ENCODE measurements at regions not wholly inside any gene's neighbourhood (a gene's known extent, or its start where the extent isn't known, plus 50 kb on each side); places are given as distances from the start of the nearest gene placed in this dataset.
"Not testable (repeated sequence)": the region's sequence is repeated elsewhere in the genome, so short reads cannot be mapped to it uniquely, and the experiment has no call there.

DNA sequence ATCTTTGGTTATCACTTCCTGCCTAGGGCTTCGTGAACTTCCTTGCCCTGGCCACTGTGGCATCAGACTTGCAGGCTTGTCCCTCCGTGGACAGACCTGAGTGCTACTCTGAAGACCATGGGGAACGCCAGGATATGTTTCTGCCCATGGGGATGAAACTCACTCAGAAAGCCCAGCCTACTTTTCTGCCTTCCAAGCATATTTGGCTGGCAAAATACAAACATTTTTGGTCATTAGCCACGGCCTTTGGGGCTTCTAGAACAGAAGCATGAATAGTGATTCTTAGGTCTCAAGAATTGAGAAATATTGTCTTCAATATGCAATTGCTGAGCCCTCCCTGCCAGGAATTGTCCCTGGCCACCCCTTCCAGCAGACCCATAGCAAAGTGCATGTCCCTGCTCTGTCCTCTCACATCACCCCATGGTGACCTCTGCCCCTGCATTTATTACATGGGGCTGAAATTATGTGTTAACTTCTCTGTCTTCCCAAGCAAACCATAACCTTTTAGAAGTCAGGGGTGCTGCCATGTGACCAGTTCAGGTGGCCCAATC is 152.4 kb downstream of the OSR1 start:
- in situ Hi-C loops (cut with HindIII; ENCODE audit: low sequenced_read_pairs): no loop called here

DNA sequence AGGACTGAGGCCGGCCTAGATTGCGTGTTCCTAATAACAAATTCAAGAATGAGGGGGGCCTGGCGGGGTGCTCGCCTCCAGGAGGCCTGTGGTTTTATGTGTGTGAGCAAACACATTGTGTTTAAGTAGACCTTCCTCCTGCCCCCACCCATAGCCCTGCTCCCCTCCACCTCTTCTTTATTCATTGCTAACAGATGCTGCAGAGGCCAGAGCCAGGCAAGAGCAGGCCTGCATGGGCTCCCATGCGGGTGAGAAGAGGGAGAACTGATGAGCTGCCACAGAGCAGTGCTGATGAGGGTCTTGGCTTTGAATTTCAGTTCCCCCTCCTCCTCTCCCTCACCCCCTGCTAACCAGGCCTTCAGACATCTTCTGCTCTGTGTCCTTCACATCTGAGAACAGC is 154.6 kb downstream of the OSR1 start:
- in situ Hi-C loops (cut with HindIII; ENCODE audit: low sequenced_read_pairs): no loop called here

DNA sequence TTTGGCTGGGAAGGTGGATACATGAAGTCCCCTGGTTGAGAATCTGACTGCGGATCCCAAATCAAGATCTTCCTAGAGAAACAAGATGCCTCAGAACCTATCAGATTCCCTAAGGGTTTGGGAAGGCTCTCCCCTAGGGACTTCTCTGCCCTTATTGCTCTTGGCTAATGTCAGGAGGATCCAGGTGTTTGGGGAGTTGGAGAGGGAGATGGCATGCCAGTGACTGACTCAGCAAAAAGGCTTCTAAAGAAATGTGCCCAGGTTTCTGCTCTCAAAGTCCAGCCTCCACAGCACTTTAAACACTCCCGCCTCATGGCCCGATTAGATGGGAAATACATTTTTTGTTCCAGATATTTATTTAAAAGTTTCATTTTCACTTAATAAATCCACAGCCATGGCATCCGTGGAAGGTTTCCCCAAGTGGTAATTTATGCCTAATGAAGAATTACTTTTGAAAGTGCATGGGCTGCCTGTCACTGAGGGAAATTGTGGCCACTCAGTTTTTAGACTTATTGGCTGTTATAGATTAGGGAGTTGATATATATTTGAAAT is 156.4 kb downstream of the OSR1 start:
- in situ Hi-C loops (cut with HindIII; ENCODE audit: low sequenced_read_pairs): no loop called here

DNA sequence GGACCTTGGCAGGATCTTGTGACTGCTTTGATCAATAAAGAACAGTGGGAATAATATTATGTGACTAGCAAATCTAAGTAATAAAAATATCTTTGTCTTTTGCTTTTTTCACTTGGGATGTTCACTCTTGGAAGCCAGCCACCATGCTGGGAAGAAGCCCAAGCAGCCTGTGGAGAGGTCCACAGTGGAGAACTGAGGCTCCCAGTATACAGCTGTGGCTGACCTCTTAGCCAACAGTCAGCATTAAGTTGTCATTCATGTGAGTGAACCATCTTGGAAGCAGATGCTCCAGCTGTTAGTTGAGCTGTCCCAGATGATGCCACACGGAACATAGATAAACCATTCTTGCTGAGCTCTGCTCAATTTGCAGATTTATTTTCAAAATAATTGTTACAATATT is 160.0 kb downstream of the OSR1 start:
- in situ Hi-C loops (cut with HindIII; ENCODE audit: low sequenced_read_pairs): no loop called here

DNA sequence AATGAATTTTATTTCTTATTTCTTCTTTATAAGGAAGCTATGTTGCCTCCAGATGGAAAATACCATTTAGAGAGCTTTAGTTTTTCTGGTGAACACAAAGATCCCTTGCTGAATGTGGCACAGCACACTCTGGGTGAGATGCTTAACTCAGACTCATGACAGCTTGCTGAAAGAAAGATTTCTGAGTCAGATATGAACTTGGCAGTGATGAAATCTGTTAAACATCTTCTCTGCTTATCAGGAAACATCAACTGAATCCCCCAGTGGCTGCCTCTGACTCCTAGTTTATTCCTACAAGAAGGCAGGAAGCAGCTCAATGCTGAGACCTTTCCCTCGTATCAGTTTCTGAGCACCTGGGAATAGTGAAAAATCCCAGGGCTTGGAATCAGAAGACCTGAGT is 162.8 kb downstream of the OSR1 start:
- in situ Hi-C loops (cut with HindIII; ENCODE audit: low sequenced_read_pairs): no loop called here

DNA sequence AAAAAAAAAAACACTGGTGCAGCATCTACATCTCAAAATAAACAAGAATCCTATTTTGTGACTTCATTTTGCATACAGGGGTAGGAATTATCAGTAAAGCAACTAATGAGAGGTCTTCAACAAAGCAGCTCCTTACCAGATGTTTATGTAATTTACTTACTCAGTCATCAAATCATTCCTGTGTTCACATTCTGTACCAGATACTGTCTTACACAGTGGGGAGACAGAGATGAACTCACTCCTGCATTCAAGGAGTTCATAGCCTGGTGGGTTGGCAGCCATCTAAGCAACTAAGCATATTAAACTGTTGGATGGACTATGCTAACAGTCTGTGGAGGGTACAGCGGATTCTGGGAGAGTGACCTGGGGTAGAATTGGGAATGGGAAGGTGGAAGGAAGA is 169.0 kb downstream of the OSR1 start:
- in situ Hi-C loops (cut with HindIII; ENCODE audit: low sequenced_read_pairs): no loop called here

DNA sequence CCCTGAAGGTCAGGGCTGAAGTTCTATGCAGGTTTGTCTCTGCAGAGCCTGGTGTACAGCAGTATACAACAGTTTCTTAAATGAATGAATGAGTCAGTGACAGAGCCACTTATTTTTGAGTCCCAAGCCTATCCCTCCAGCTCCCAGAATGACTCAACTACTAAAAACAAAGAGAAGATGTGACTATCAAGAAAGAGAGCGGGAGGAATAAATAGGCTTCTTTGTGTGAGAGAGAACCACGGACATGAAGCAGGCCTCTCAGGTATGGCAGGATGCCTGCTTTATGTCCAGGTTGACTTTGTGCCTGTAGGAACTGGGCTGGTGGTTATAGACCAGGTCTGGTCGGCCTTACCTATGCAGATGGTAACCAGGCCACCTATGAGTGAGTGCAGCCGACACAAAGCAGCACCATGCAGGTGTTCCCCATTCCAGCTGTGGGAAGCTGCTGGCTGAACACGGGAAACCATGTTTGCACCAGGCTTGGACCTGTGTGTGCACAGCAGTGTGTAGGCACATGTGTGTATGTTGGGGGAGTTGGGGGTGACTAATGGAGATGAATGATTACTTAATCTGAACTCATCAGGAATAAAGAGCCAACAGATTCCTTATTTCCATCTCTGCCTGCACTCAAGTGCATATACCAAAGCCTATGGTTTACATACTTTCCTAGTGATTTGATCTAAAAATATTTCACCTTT is 171.0 kb downstream of the OSR1 start:
- in situ Hi-C loops (cut with HindIII; ENCODE audit: low sequenced_read_pairs): no loop called here

DNA sequence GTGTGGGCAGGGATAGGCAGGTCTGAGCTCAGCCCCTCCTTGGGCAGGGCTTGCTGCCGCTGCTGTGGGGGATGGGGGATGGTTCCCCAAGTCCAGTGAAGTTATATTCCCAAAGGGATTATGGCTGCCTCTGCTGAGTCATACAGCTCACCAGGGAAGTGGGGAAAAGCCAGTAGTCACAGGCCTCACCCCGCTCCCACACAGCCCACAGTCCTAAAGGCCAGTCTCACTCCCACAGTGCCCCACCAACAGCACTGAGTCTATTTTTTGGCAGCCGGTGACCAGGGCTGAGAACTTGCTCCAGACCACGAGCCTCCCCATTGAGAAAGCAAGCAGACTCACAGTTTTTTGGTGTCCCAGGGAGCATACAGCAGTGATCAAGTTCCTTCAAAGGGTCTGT is 173.3 kb downstream of the OSR1 start:
- in situ Hi-C loops (cut with HindIII; ENCODE audit: low sequenced_read_pairs): no loop called here

DNA sequence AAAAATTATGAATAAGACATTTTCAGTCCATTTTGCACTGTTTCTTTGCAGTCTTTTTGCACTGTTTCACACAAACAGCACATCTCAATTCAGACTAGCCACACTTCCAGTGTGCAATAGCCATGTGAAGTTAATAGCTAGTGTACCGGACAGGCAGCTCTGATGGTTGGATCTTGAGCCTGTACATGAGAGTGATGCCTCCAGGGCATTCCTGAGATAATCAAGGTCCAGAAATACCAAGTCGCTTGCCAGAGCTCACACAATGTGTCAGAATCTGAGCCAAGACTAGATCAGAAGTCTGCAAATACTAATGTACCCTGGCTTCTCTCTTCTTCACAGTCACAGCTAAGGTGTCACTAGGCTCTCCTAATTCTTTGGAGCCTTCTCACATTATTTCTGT is 180.2 kb downstream of the OSR1 start:
- in situ Hi-C loops (cut with HindIII; ENCODE audit: low sequenced_read_pairs): no loop called here

DNA sequence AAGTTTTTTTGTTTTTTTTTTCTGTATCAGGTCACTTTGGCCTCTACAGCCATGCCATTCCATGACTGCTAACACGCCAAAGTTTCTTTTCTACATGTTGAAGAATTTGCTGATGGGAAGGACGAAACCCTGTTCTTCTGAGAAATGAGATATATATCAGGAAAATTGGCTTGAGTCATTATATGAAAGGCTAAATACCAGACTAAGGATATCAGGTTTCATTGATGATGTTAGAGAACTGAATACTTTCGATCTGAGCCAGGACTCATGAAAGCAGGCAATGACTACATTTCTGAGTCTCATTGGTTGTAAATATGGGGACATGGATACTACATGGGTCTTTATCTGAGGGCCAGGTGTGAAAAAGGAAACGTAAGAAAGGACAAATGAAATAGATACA is 181.4 kb downstream of the OSR1 start:
- in situ Hi-C loops (cut with HindIII; ENCODE audit: low sequenced_read_pairs): no loop called here

DNA sequence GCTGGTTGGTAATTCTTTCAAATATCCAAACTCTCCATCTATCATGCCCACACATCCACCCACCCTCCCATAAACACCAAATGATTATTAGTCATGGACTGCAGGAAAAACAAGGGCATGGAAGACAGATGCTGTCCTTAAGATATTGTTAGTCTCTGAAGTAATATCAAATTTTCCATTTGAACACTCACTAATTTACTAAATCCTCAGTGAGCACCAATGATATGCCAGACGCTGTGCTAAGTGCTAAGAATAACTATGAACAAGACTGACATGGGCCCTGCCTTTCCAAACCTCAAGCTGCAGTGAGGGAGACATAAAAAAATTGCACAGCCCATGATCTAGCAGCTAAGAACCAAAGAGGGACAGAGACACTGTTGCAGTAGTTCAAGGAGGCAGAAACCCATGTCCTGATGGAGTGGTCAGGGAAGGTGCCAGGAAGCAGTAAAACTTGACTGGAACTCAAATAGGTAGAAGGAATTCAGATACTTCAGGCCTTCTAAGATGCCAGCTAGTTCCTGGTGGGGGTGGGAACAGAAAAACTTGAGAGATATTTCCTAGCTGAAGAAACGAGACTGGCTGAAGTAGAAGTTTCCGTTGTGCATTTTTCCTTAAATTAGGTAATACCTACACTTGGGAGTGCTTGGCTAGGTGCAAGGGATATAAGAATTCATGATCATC is 182.1 kb downstream of the OSR1 start:
- in situ Hi-C loops (cut with HindIII; ENCODE audit: low sequenced_read_pairs): no loop called here

DNA sequence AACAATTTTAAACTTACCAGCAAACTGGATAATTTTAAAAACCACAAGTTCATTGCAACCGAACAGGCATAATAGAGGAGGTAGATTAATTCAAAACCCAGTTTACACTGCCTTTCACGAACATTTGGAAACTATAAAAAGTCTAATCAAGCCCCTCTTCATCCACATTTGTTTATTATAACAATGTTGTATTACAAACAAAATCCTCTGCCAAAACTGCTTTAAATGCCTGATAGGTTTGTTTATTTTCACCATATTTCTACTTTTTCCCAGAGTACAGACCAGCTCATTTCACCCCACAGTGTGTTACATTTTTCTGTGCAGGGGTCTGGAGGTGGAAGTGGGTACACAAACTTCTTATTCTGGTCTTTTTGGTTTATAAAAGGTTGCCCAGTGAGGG is 184.2 kb downstream of the OSR1 start:
- in situ Hi-C loops (cut with HindIII; ENCODE audit: low sequenced_read_pairs): no loop called here

DNA sequence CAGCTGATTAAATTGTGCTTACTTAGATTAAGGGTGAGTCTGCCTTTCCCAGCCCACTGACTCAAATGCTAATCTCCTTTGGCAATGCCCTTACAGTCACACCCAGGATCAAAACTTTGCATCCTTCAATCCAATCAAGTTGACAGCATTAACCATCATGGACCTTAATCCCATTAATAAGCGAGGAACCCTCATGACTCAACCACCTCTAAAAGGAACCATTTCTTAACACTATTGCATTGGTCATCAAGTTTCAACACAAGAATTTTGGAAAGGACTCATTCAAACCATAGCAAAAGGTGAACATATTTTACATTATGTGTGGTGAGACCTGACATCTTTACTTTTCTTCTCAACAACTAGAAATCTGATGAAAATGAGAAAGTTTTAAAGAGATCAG is 187.0 kb downstream of the OSR1 start:
- in situ Hi-C loops (cut with HindIII; ENCODE audit: low sequenced_read_pairs): no loop called here

DNA sequence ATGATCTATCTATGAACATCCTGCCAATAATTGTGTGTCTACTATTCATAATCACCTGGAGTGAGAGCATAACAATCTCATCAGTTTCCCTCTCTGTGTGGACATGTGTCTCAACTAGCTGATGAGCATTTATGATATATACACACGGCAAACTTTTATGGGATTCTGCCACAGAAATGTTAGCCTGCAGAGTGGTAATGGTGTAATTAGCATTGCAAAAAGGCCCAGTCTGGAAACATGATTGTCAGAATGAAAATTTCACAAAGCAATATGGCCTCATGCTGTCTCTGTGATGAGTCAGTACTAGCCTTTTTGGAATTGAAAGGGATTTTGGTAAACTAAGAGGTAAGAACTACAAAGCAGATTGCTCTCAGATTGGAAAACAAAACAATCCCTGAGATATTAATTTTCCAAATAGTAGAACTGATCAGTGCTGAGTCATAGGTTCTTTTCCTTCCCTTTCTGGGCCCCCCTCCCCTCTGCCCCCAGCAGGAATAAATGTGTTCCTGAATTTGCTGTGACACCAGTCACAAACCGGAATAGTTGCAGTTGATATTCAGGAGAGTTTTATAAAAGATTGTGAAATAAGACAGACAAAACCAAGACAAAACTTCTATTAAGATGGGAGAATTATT is 189.2 kb downstream of the OSR1 start:
- in situ Hi-C loops (cut with HindIII; ENCODE audit: low sequenced_read_pairs): no loop called here

DNA sequence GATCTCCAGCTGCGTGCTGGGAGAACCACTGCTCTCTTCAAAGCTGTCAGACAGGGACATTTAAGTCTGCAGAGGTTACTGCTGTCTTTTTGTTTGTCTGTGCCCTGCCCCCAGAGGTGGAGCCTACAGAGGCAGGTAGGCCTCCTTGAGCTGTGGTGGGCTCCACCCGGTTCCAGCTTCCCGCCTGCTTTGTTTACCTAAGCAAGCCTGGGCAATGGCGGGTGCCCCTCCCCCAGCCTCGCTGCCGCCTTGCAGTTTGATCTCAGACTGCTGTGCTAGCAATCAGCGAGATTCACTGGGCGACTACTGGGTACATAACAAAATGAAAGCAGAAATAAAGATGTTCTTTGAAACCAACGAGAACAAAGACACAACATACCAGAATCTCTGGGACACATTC is 194.3 kb downstream of the OSR1 start:
- in situ Hi-C loops (cut with HindIII; ENCODE audit: low sequenced_read_pairs): not testable (repeated sequence)

DNA sequence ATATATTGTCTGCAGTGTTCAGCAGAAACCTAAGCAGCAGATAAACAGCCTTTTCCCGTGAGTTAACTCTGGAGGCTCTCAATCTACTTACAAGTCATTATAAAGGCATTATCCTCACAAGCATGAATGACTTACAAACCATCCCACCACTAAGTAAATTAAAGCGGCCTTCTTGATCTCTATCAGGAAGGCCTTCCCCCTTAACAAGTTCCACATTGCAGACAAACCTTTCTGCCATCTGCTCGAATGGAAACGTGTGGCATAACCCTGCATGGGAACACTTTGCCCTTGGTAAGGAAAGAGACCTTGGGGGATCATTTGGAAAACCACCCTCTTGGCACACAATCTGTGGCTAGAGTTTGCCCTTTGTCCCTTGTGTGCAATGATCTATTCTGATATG is 199.5 kb downstream of the OSR1 start:
- in situ Hi-C loops (cut with HindIII; ENCODE audit: low sequenced_read_pairs): no loop called here

DNA sequence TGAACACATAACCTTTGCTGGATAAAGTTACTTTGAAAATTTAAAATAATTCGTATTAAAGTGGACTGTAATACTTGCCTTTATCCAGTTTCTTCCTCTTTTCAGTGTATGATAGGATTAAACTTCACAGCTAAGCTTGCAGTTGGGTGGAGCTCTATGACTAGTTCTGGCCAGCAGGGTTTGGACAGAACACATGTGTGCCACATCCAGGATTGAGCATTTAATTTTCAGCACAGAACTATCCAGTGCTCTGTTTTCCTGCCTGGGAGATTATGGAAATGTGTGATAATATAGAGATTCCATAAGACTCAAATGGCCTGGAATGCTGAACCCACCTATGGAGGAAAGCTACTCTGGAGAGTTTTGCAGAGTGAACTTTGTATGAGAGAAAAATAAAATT is 200.2 kb downstream of the OSR1 start:
- in situ Hi-C loops (cut with HindIII; ENCODE audit: low sequenced_read_pairs): no loop called here

DNA sequence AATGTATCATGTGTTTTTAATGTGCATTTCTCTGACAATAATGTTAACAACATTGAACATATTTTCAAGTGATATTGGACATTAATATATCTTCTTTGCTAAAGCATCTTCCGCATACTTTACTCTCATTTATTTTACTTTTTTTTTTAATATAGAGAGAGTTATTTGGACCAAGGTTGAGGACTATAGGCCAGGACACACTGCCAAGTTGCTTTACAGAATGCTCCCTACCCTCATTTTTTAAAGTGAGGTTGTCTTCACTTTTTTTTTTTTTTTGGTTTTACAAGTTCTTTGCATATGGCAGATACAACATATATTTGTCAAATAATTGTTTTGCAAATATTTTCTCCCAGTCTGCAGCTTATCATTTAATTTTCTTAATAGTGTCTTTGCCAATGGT is 201.8 kb downstream of the OSR1 start:
- in situ Hi-C loops (cut with HindIII; ENCODE audit: low sequenced_read_pairs): no loop called here

DNA sequence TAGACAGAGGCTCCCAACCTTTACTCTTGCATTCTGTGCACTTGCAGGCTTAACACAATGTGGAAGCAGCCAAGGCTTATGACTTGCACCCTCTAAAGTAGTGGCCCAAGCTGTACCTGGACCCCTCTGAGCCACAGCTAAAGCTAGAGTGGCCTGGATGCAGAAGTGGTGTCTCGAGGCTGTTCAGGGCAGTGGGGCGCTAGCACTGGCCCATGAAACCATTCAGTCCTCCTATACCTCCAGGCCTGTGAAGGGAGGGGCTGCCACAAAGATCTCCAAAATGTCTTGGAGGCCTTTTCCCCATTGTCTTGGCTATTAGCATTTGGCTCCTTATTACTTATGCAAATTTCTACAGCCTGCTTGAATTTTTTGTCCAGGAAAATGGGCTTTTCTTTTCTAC is 207.7 kb downstream of the OSR1 start:
- in situ Hi-C loops (cut with HindIII; ENCODE audit: low sequenced_read_pairs): no loop called here

DNA sequence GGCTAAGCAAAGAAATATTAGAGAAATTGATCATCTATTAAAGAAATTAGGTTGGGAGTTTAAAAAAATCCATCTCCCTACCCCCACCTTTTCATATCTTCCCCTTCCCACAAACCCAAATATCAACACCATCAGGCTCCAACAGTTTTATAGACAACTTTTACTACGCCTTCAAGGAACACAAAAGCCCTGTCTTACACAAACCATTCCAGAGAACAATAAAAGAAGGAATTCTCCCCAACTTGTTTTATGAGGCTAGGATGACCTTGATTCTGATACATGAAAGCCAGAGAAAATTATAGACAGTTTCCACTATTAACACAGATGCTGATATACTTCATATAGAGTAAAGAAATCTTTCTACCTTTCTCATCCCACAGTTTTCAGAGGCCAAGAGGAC is 211.6 kb downstream of the OSR1 start:
- in situ Hi-C loops (cut with HindIII; ENCODE audit: low sequenced_read_pairs): no loop called here

DNA sequence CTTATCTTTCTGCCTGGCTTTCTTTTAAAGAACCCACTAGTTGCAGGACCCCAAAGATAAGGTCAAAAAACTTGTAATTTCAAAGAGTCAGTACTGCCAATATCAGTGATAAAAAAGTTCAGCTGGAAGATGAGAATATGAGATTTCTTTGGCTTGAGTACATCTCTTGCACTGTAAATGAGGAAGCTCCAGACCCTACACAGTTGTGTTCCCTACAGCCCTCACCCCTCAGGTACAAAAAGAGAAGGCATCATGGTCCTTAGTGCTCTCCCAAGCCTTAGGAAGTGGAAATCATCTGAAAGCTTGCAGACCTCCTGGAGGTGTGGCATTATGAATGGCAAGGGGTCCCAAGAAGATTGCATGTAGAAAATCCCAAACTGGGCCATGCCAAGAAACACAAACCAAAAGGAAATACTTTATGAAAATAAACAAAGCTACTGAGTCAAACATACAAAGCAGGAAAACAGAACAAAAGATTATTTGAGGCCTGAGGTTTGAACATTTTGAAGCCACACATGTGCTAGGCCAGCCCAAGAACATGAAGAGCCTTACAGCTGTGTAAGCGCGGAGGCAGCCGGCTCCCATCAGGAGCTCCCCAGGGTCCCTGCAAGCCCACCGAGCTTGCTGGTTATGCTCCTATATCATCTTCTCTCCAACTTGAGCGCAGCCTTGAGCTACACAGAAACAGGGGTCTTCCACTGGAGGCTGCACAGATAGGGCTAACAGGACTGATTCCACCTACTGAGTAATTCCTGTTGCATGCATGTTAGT is 217.0 kb downstream of the OSR1 start:
- in situ Hi-C loops (cut with HindIII; ENCODE audit: low sequenced_read_pairs): no loop called here
